Endodermal cell (in vitro differentiated cells): ENCODE measurements at regions not wholly inside any gene's neighbourhood (a gene's known extent, or its start where the extent isn't known, plus 50 kb on each side); places are given as distances from the start of the nearest gene placed in this dataset.

Experiments
- DNase-seq: peaks from one replicate; pipeline ENCODE4 v3.0.0-alpha.2; 2017
- H3K27ac ChIP-seq: 2 replicates; pipeline ENCODE4 v1.5.1; 2013; ENCODE audit warnings: mild to moderate bottlenecking, low read depth, low read length, moderate library complexity
- H3K27me3 ChIP-seq: 2 replicates; pipeline ENCODE4 v1.6.1; 2013; ENCODE audit warnings: mild to moderate bottlenecking, low read length, moderate library complexity; ENCODE audit not compliant: insufficient read depth, control insufficient read depth, poor library complexity, severe bottlenecking
- H3K36me3 ChIP-seq: 2 replicates; pipeline ENCODE4 v1.7.0; 2013; ENCODE audit warnings: mild to moderate bottlenecking, low read length, moderate library complexity; ENCODE audit not compliant: control insufficient read depth, insufficient read depth
- H3K4me1 ChIP-seq: one replicate; pipeline ENCODE4 v1.7.0; 2013; ENCODE audit warnings: low read length; ENCODE audit not compliant: control insufficient read depth, insufficient read depth
- H3K4me3 ChIP-seq: 2 replicates; pipeline ENCODE4 v1.5.1; 2013; ENCODE audit warnings: mild to moderate bottlenecking, low read length, moderate library complexity
- H3K9ac ChIP-seq: 2 replicates; pipeline ENCODE4 v1.6.1; 2013; ENCODE audit warnings: mild to moderate bottlenecking, low read length, moderate library complexity; ENCODE audit not compliant: poor library complexity, severe bottlenecking; ENCODE audit errors: extremely low read depth
- H3K9me3 ChIP-seq: 2 replicates; pipeline ENCODE4 v1.6.1; 2013; ENCODE audit warnings: mild to moderate bottlenecking, low read length, moderate library complexity; ENCODE audit not compliant: control insufficient read depth
- H3K27ac Mint-ChIP-seq: 2 replicates; pipeline ENCODE4 v1.8.0; 2020; ENCODE audit warnings: mixed read lengths
- H3K27me3 Mint-ChIP-seq: 2 replicates; pipeline ENCODE4 v1.8.0; 2021; ENCODE audit warnings: mild to moderate bottlenecking, mixed read lengths; ENCODE audit not compliant: insufficient read depth
- H3K36me3 Mint-ChIP-seq: 2 replicates; pipeline ENCODE4 v1.8.0; 2020; ENCODE audit warnings: low read depth, mixed read lengths
- H3K4me1 Mint-ChIP-seq: 2 replicates; pipeline ENCODE4 v1.8.0; 2020; ENCODE audit warnings: mixed read lengths
- H3K4me3 Mint-ChIP-seq: 2 replicates; pipeline ENCODE4 v1.8.0; 2020; ENCODE audit warnings: mild to moderate bottlenecking, moderate library complexity, mixed read lengths
- H3K9me3 Mint-ChIP-seq: 2 replicates; pipeline ENCODE4 v1.8.0; 2020; ENCODE audit warnings: mild to moderate bottlenecking, mixed read lengths
- CTCF ChIP-seq: fragments of 200-600 bp; sonication (generic); conservative IDR thresholded peaks from 2 replicates; pipeline ENCODE4 v1.5.0; 2021; ENCODE audit warnings: antibody characterized with exemption, mild to moderate bottlenecking
- WGBS, 2 experiments: methylation state at CpG; one replicate each; pipeline versions ENCODE4 v1.1.5 to v1.1.7; 2013; ENCODE audit warnings: missing lambda C conversion rate in 2 of 2, mixed read lengths in 1 of 2; ENCODE audit not compliant: insufficient coverage in 1 of 2, insufficient read length in 1 of 2; 5-methylcytosine and 5-hydroxymethylcytosine counted together

DNA sequence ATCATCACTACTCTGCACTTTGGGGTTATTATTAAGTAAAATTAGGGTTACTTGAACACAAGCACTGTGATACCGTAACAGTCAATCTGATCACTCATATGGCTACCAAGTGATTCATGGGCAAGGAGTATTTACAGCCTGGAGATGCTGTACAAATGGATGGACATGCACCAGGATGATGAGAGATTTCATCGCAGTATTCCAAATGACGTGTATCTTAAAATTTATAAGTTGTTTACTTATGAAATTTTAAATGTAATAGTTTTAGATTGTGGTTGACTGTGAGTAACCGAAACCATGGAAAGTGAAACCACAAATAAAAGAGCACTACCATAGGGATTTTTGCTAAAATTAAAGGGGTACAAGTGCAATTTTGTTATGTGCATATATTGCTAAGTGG, 462.2 kb upstream of the PTGER4 start:
- Mint-ChIP-seq H3K36me3 (no peaks in the 10 kb centered on the region), H3K9me3 (peaks cover 3% of the 10 kb centered on the region), H3K27me3 (no peaks in the 10 kb centered on the region), H3K4me1 (peaks cover 26% of the 10 kb centered on the region), H3K27ac (no peak overlapping the region), H3K4me3 (no peak overlapping the region)
- 99 to 100% methylated on average over 2 to 4 of the region's 4 CpGs for WGBS, 2 experiments
- Histone ChIP-seq H3K36me3 (no peaks in the 10 kb centered on the region), H3K9ac (no peak overlapping the region), H3K27me3 (no peaks in the 10 kb centered on the region), H3K9me3 (peaks cover 4% of the 10 kb centered on the region), H3K4me3 (no peak overlapping the region), H3K27ac (no peak overlapping the region), H3K4me1 (peaks cover 8% of the 10 kb centered on the region)
- DNase-seq: no peak
- TF ChIP-seq CTCF: no peak

GRCh38 chr5:40210694-40211093, 469.0 kb upstream of the PTGER4 start:
- Mint-ChIP-seq H3K27ac (no peak overlapping the region), H3K4me1 (peaks cover 20% of the 10 kb centered on the region), H3K4me3 (no peak overlapping the region), H3K36me3 (no peaks in the 10 kb centered on the region), H3K9me3 (no peaks in the 10 kb centered on the region), H3K27me3 (no peaks in the 10 kb centered on the region)
- TF ChIP-seq CTCF: no peak
- WGBS, 2 experiments: no CpG with 5 or more reads among the region's 1 CpG
- Histone ChIP-seq H3K36me3 (no peaks in the 10 kb centered on the region), H3K4me1 (peaks cover 4% of the 10 kb centered on the region), H3K4me3 (no peak overlapping the region), H3K27me3 (no peaks in the 10 kb centered on the region), H3K9me3 (no peaks in the 10 kb centered on the region), H3K27ac (no peak overlapping the region), H3K9ac (no peak overlapping the region)
- DNase-seq: no peak

DNA sequence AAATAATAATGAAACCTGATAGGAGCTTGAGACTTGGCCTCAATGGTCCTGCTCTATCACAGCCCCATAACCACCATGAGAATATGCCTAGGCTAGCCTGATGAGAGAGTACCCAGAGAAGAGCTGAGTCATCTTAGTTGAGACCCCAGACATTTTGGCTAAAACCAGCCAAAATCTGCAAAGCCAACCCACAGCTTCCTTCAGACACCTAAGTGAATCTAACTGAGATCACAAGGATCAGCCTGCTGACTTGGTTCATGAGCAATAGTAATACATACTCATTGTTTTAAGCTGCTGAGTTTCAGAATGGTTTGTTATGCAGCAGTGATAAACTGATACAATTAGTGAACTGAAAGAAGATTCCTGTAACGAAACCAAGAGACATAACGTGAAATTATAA, 473.7 kb upstream of the PTGER4 start:
- no peaks in the 10 kb centered on the region for H3K27me3 Mint-ChIP-seq
- no peaks in the 10 kb centered on the region for H3K36me3 Mint-ChIP-seq
- H3K27me3 ChIP-seq: no peaks in the 10 kb centered on the region
- no peaks in the 10 kb centered on the region for H3K36me3 ChIP-seq
- no peaks in the 10 kb centered on the region for H3K4me1 Mint-ChIP-seq
- H3K9me3 Mint-ChIP-seq: no peaks in the 10 kb centered on the region
- no peaks in the 10 kb centered on the region for H3K4me1 ChIP-seq
- H3K4me3 Mint-ChIP-seq: no peak overlapping the region
- WGBS, 2 experiments: 100% methylated on average over 2 of the region's 2 CpGs; no CpG with 5 or more reads in 1 of the 2 experiments
- H3K27ac Mint-ChIP-seq: no peak overlapping the region
- H3K4me3 ChIP-seq: no peak overlapping the region
- no peaks in the 10 kb centered on the region for H3K9me3 ChIP-seq
- no peak for DNase-seq
- no peak overlapping the region for H3K9ac ChIP-seq
- TF ChIP-seq CTCF: no peak
- no peak overlapping the region for H3K27ac ChIP-seq
